ENCODE measurements at regions not wholly inside any gene's neighbourhood (a gene's known extent, or its start where the extent isn't known, plus 50 kb on each side); places are given as distances from the start of the nearest gene placed in this dataset.

- Histone ChIP-seq H3K27me3 (ENCODE audit: control insufficient read depth, insufficient read depth, low read length) (no peaks in the 10 kb centered on the region), H3K4me3 (ENCODE audit: low read depth, low read length) (no peak overlapping the region), H3K36me3 (ENCODE audit: control insufficient read depth, insufficient read depth, low read length) (no peaks in the 10 kb centered on the region), H3K4me1 (ENCODE audit: control insufficient read depth, insufficient read depth, low read length) (peaks cover 2% of the 10 kb centered on the region), H3K9me3 (ENCODE audit: control insufficient read depth, insufficient read depth, low read length) (no peaks in the 10 kb centered on the region), H3K9ac (ENCODE audit: low read depth, low read length) (no peak overlapping the region)
These were observed 204.8 kb upstream of the S1PR3 start for GRCh38 chr9:88786291-88787079.

GRCh38 chr9:88789785-88790184 lies 201.5 kb upstream of the S1PR3 start:
- H3K36me3 ChIP-seq (ENCODE audit: control insufficient read depth, insufficient read depth, low read length) = no peaks in the 10 kb centered on the region
- no peak overlapping the region for H3K4me3 ChIP-seq (ENCODE audit: low read depth, low read length)

GRCh38 chr9:88791105-88791805 lies 200.0 kb upstream of the S1PR3 start:
- Histone ChIP-seq H3K27me3 (ENCODE audit: control insufficient read depth, insufficient read depth, low read length) (no peaks in the 10 kb centered on the region), H3K36me3 (ENCODE audit: control insufficient read depth, insufficient read depth, low read length) (no peaks in the 10 kb centered on the region), H3K9ac (ENCODE audit: low read depth, low read length) (no peak overlapping the region), H3K4me1 (ENCODE audit: control insufficient read depth, insufficient read depth, low read length) (no peaks in the 10 kb centered on the region), H3K9me3 (ENCODE audit: control insufficient read depth, insufficient read depth, low read length) (no peaks in the 10 kb centered on the region), H3K4me3 (ENCODE audit: low read depth, low read length) (no peak overlapping the region)

More at GRCh38 chr9:88789785-88790184, 201.5 kb upstream of the S1PR3 start:
- no peaks in the 10 kb centered on the region for H3K27me3 ChIP-seq (ENCODE audit: control insufficient read depth, insufficient read depth, low read length)
- H3K9ac ChIP-seq (ENCODE audit: low read depth, low read length) = no peak overlapping the region
- no peaks in the 10 kb centered on the region for H3K9me3 ChIP-seq (ENCODE audit: control insufficient read depth, insufficient read depth, low read length)
- H3K4me1 ChIP-seq (ENCODE audit: control insufficient read depth, insufficient read depth, low read length) = no peaks in the 10 kb centered on the region

- no peaks in the 10 kb centered on the region for H3K27me3 ChIP-seq (ENCODE audit: control insufficient read depth, insufficient read depth, low read length)
- no peak overlapping the region for H3K4me3 ChIP-seq (ENCODE audit: low read depth, low read length)
- no peaks in the 10 kb centered on the region for H3K4me1 ChIP-seq (ENCODE audit: control insufficient read depth, insufficient read depth, low read length)
- no peaks in the 10 kb centered on the region for H3K36me3 ChIP-seq (ENCODE audit: control insufficient read depth, insufficient read depth, low read length)
- no peak overlapping the region for H3K9ac ChIP-seq (ENCODE audit: low read depth, low read length)
- no peaks in the 10 kb centered on the region for H3K9me3 ChIP-seq (ENCODE audit: control insufficient read depth, insufficient read depth, low read length)
These were observed 198.8 kb upstream of the S1PR3 start for GRCh38 chr9:88792502-88792901.

GRCh38 chr9:88794100-88794499 lies 197.2 kb upstream of the S1PR3 start:
- Histone ChIP-seq H3K4me1 (ENCODE audit: control insufficient read depth, insufficient read depth, low read length) (no peaks in the 10 kb centered on the region), H3K4me3 (ENCODE audit: low read depth, low read length) (no peak overlapping the region), H3K27me3 (ENCODE audit: control insufficient read depth, insufficient read depth, low read length) (no peaks in the 10 kb centered on the region), H3K9me3 (ENCODE audit: control insufficient read depth, insufficient read depth, low read length) (no peaks in the 10 kb centered on the region), H3K36me3 (ENCODE audit: control insufficient read depth, insufficient read depth, low read length) (no peaks in the 10 kb centered on the region), H3K9ac (ENCODE audit: low read depth, low read length) (no peak overlapping the region)

GRCh38 chr9:88796947-88797346 lies 194.3 kb upstream of the S1PR3 start:
- Histone ChIP-seq H3K27me3 (ENCODE audit: control insufficient read depth, insufficient read depth, low read length) (no peaks in the 10 kb centered on the region), H3K4me1 (ENCODE audit: control insufficient read depth, insufficient read depth, low read length) (no peaks in the 10 kb centered on the region), H3K9ac (ENCODE audit: low read depth, low read length) (no peak overlapping the region), H3K4me3 (ENCODE audit: low read depth, low read length) (no peak overlapping the region), H3K9me3 (ENCODE audit: control insufficient read depth, insufficient read depth, low read length) (no peaks in the 10 kb centered on the region), H3K36me3 (ENCODE audit: control insufficient read depth, insufficient read depth, low read length) (no peaks in the 10 kb centered on the region)

GRCh38 chr9:88798476-88798875 lies 192.8 kb upstream of the S1PR3 start:
- H3K27me3 ChIP-seq (ENCODE audit: control insufficient read depth, insufficient read depth, low read length) = no peaks in the 10 kb centered on the region
- no peak overlapping the region for H3K9ac ChIP-seq (ENCODE audit: low read depth, low read length)
- H3K4me3 ChIP-seq (ENCODE audit: low read depth, low read length) = no peak overlapping the region
- no peaks in the 10 kb centered on the region for H3K36me3 ChIP-seq (ENCODE audit: control insufficient read depth, insufficient read depth, low read length)
- H3K4me1 ChIP-seq (ENCODE audit: control insufficient read depth, insufficient read depth, low read length) = no peaks in the 10 kb centered on the region
- no peaks in the 10 kb centered on the region for H3K9me3 ChIP-seq (ENCODE audit: control insufficient read depth, insufficient read depth, low read length)

GRCh38 chr9:88799541-88800328 lies 191.5 kb upstream of the S1PR3 start:
- Histone ChIP-seq H3K4me3 (ENCODE audit: low read depth, low read length) (no peak overlapping the region), H3K9ac (ENCODE audit: low read depth, low read length) (no peak overlapping the region), H3K27me3 (ENCODE audit: control insufficient read depth, insufficient read depth, low read length) (no peaks in the 10 kb centered on the region), H3K36me3 (ENCODE audit: control insufficient read depth, insufficient read depth, low read length) (no peaks in the 10 kb centered on the region), H3K9me3 (ENCODE audit: control insufficient read depth, insufficient read depth, low read length) (no peaks in the 10 kb centered on the region), H3K4me1 (ENCODE audit: control insufficient read depth, insufficient read depth, low read length) (no peaks in the 10 kb centered on the region)

GRCh38 chr9:88800329-88800682 lies 191.0 kb upstream of the S1PR3 start:
- H3K27me3 ChIP-seq (ENCODE audit: control insufficient read depth, insufficient read depth, low read length) = no peaks in the 10 kb centered on the region
- H3K4me1 ChIP-seq (ENCODE audit: control insufficient read depth, insufficient read depth, low read length) = no peaks in the 10 kb centered on the region
- no peaks in the 10 kb centered on the region for H3K36me3 ChIP-seq (ENCODE audit: control insufficient read depth, insufficient read depth, low read length)
- H3K9me3 ChIP-seq (ENCODE audit: control insufficient read depth, insufficient read depth, low read length) = no peaks in the 10 kb centered on the region
- H3K9ac ChIP-seq (ENCODE audit: low read depth, low read length) = no peak overlapping the region
- H3K4me3 ChIP-seq (ENCODE audit: low read depth, low read length) = no peak overlapping the region

- H3K4me3 ChIP-seq (ENCODE audit: low read depth, low read length) = no peak overlapping the region
- H3K4me1 ChIP-seq (ENCODE audit: control insufficient read depth, insufficient read depth, low read length) = no peaks in the 10 kb centered on the region
- H3K9ac ChIP-seq (ENCODE audit: low read depth, low read length) = no peak overlapping the region
- H3K27me3 ChIP-seq (ENCODE audit: control insufficient read depth, insufficient read depth, low read length) = no peaks in the 10 kb centered on the region
- no peaks in the 10 kb centered on the region for H3K36me3 ChIP-seq (ENCODE audit: control insufficient read depth, insufficient read depth, low read length)
- no peaks in the 10 kb centered on the region for H3K9me3 ChIP-seq (ENCODE audit: control insufficient read depth, insufficient read depth, low read length)
These were observed 190.0 kb upstream of the S1PR3 start for GRCh38 chr9:88801214-88801796.

GRCh38 chr9:88802533-88802932 lies 188.7 kb upstream of the S1PR3 start:
- no peaks in the 10 kb centered on the region for H3K27me3 ChIP-seq (ENCODE audit: control insufficient read depth, insufficient read depth, low read length)
- no peak overlapping the region for H3K9ac ChIP-seq (ENCODE audit: low read depth, low read length)
- no peaks in the 10 kb centered on the region for H3K9me3 ChIP-seq (ENCODE audit: control insufficient read depth, insufficient read depth, low read length)
- no peaks in the 10 kb centered on the region for H3K4me1 ChIP-seq (ENCODE audit: control insufficient read depth, insufficient read depth, low read length)
- H3K4me3 ChIP-seq (ENCODE audit: low read depth, low read length) = no peak overlapping the region
- no peaks in the 10 kb centered on the region for H3K36me3 ChIP-seq (ENCODE audit: control insufficient read depth, insufficient read depth, low read length)

All from iPS-15b (cell line).